Sigmoid colon (tissue), 6 donors: ENCODE measurements at regions not wholly inside any gene's neighbourhood (a gene's known extent, or its start where the extent isn't known, plus 50 kb on each side); places are given as distances from the start of the nearest gene placed in this dataset.

Experiments used
- DNase-seq: peaks from one replicate; pipeline ENCODE4 v3.0.0-alpha.2; 2019
- H3K27ac ChIP-seq, 4 donors: fragments of 200-600 bp; sonication (generic); one replicate each; pipeline ENCODE4 v1.5.1; 2016 to 2019; ENCODE audit warnings: mild to moderate bottlenecking in 1 of 4
- H3K27me3 ChIP-seq, 3 donors: fragments of 200-600 bp; sonication (generic); one replicate each; pipeline ENCODE4 v1.5.1; 2019; ENCODE audit warnings: mild to moderate bottlenecking in 1 of 3
- H3K36me3 ChIP-seq, 4 donors: fragments of 200-600 bp; sonication (generic); one replicate each; pipeline ENCODE4 v1.5.1; 2016 to 2019
- H3K4me1 ChIP-seq, 4 donors: fragments of 200-600 bp; sonication (generic); one replicate each; pipeline ENCODE4 v1.5.1; 2017 to 2019
- H3K4me3 ChIP-seq, 4 donors: fragments of 200-600 bp; sonication (generic); one replicate each; pipeline ENCODE4 v1.5.1; 2017 to 2019; ENCODE audit warnings: mild to moderate bottlenecking in 2 of 4, moderate library complexity in 1 of 4
- H3K9me3 ChIP-seq, 4 donors: fragments of 200-600 bp in 3 of 4; sonication (generic) in 3 of 4; one replicate each; pipeline versions ENCODE4 v1.5.1 to v1.6.1; 2013 to 2019
- CTCF ChIP-seq, 4 experiments: fragments of 450-650 bp in 3 of 4; fragments of 200-600 bp in 1 of 4; IDR thresholded peaks; one replicate each; pipeline ENCODE4 v1.5.1; 2016 to 2019; ENCODE audit warnings: antibody characterized with exemption in 4 of 4, mild to moderate bottlenecking in 3 of 4, moderate library complexity in 2 of 4
- EP300 ChIP-seq, 4 donors: sonication (generic); formaldehyde crosslinking; IDR thresholded peaks; one replicate each; pipeline ENCODE4 v1.6.1; 2017; ENCODE audit warnings: antibody characterized with exemption in 4 of 4
- POLR2A ChIP-seq, 2 donors: fragments of 450-650 bp; IDR thresholded peaks; one replicate each; pipeline ENCODE4 v1.6.1; 2016; ENCODE audit warnings: antibody characterized with exemption in 2 of 2, mild to moderate bottlenecking in 2 of 2, moderate library complexity in 2 of 2
- POLR2AphosphoS5 ChIP-seq, 4 donors: sonication (generic); formaldehyde crosslinking; IDR thresholded peaks; one replicate each; pipeline ENCODE4 v1.6.1; 2017; ENCODE audit warnings: antibody characterized with exemption in 4 of 4
- WGBS, 2 donors: extraction: QIAGEN DNeasy Blood & Tissue Kit; methylation state at CpG; one replicate each; pipeline ENCODE4 v1.1.7; 2013; 5-methylcytosine and 5-hydroxymethylcytosine counted together
- intact Hi-C: fragments of 100-400 bp; cut with DNase I; formaldehyde crosslinking; loops from one replicate; pipeline ENCODE4 v1.15.1; 2023
- donor health status: healthy with polysubstance abuse.
- donor health status: healthy.

DNA sequence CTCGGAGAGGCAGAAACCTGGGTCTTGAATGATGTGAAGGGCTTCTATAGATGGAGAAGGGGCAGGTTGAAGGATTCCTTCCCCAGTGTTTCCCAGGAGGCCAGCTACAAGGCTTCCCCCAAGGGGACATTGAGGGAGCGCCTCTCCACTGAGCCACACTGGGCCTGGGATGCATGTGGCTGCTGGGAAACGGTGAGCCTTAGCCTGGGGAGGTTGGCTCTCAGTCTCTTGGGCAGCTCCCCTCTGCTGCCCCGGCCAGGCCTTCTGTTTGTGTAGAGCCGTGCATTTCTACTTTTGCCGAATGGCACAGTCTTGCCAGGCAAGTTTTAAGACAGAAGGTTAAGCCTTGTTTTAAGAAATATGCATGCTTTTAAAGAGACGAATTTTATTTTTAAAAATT, 254.4 kb upstream of the POU3F1 start:
- WGBS, 2 donors, result 64 to 77% methylated on average over 7 of the region's 7 CpGs
- DNase-seq, result no peak
- no peaks in the 10 kb centered on the region for H3K4me1 ChIP-seq

DNA sequence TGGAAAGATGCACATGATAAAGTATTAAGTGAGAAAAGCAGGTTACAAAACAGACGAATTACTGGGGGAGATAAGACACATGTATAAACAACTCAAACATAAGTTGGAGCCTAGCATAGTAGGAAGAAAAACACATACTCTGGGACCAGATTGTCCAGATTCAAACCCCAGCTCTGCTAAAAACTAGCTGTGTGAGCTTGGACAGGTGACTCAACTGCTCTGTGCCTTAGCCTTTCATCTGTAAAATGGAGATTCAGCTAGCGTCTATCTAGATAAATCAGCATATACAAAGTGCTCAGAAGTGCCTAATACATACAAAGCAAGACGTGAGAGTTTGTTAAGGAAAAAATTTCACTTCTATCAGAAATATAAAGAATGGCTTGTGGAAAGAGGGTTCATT, 254.0 kb upstream of the POU3F1 start:
- H3K36me3 ChIP-seq, result no peaks in the 10 kb centered on the region

More for the DNA sequence above, 254.4 kb upstream of the POU3F1 start:
- no peak overlapping the region for H3K27ac ChIP-seq
- no peak overlapping the region for H3K4me3 ChIP-seq
- peaks cover 0 to 4% (median 0%) of the 10 kb centered on the region in 4 donors for H3K9me3 ChIP-seq
- TF ChIP-seq POLR2AphosphoS5 (IDR thresholded peaks at IDR 0.05), result no peak
- TF ChIP-seq POLR2A (IDR thresholded peaks at IDR 0.05), result no peak
- TF ChIP-seq CTCF (IDR thresholded peaks at IDR 0.05), result no peak
- TF ChIP-seq EP300 (IDR thresholded peaks at IDR 0.05), result no peak
- H3K36me3 ChIP-seq, result no peaks in the 10 kb centered on the region
- intact Hi-C loops, result no loop called here
- peaks cover 0 to 35% (median 3%) of the 10 kb centered on the region in 3 donors for H3K27me3 ChIP-seq

DNA sequence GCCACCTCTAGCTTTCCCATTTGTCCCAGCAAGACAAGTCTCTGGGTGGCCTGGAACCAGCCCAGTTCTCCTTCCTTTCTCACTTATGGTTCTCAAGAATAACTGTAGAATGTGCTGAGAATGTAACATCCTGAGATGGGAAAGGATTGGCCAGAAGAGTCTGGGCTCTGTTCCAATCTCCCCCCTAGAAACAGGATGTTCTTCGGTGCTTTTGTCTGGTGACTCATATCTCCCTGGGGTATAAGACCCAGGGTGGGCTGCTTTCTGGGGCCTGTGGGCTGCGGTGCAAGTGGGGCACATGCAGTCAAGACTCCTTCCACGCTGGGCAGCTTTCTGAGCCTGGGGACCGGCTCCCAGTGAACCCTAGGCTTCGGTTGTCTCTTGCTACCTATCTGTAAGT, 251.2 kb upstream of the POU3F1 start:
- WGBS, 2 donors, result 70 to 82% methylated on average over 5 of the region's 5 CpGs
- peaks cover 0 to 52% (median 3%) of the 10 kb centered on the region in 3 donors for H3K27me3 ChIP-seq

More for the DNA sequence above, 254.0 kb upstream of the POU3F1 start:
- WGBS, 2 donors, result 56 to 74% methylated on average over 3 of the region's 3 CpGs
- peaks cover 0 to 35% (median 3%) of the 10 kb centered on the region in 3 donors for H3K27me3 ChIP-seq
- intact Hi-C loops, result no loop called here
- H3K4me1 ChIP-seq, result no peaks in the 10 kb centered on the region
- H3K27ac ChIP-seq, result no peak overlapping the region
- no peak overlapping the region for H3K4me3 ChIP-seq
- H3K9me3 ChIP-seq, result peaks cover 0 to 4% (median 0%) of the 10 kb centered on the region in 4 donors
- DNase-seq, result no peak
- TF ChIP-seq POLR2A (IDR thresholded peaks at IDR 0.05) (no peak), EP300 (IDR thresholded peaks at IDR 0.05) (no peak), POLR2AphosphoS5 (IDR thresholded peaks at IDR 0.05) (no peak), CTCF (IDR thresholded peaks at IDR 0.05) (no peak)

GRCh38 chr1:38297246-38297645, 250.7 kb upstream of the POU3F1 start:
- TF ChIP-seq EP300 (IDR thresholded peaks at IDR 0.05) (no peak), POLR2AphosphoS5 (IDR thresholded peaks at IDR 0.05) (no peak), POLR2A (IDR thresholded peaks at IDR 0.05) (no peak), CTCF (IDR thresholded peaks at IDR 0.05) (no peak)
- Histone ChIP-seq H3K27me3 (peaks cover 0 to 54% (median 1%) of the 10 kb centered on the region in 3 donors), H3K27ac (no peak overlapping the region), H3K4me3 (no peak overlapping the region), H3K4me1 (no peaks in the 10 kb centered on the region), H3K36me3 (no peaks in the 10 kb centered on the region), H3K9me3 (peaks cover 0 to 4% (median 0%) of the 10 kb centered on the region in 4 donors)
- no peak for DNase-seq
- 91 to 92% methylated on average over 5 of the region's 5 CpGs for WGBS, 2 donors
- intact Hi-C loops, result no loop called here

More for the DNA sequence above, 251.2 kb upstream of the POU3F1 start:
- Histone ChIP-seq H3K27ac (no peak overlapping the region), H3K4me3 (no peak overlapping the region), H3K4me1 (no peaks in the 10 kb centered on the region), H3K36me3 (no peaks in the 10 kb centered on the region), H3K9me3 (peaks cover 0 to 4% (median 0%) of the 10 kb centered on the region in 4 donors)
- TF ChIP-seq EP300 (IDR thresholded peaks at IDR 0.05), result no peak
- no peak for TF ChIP-seq POLR2AphosphoS5 (IDR thresholded peaks at IDR 0.05)
- TF ChIP-seq CTCF (IDR thresholded peaks at IDR 0.05), result no peak
- no peak for TF ChIP-seq POLR2A (IDR thresholded peaks at IDR 0.05)
- intact Hi-C loops, result no loop called here
- DNase-seq, result no peak

DNA sequence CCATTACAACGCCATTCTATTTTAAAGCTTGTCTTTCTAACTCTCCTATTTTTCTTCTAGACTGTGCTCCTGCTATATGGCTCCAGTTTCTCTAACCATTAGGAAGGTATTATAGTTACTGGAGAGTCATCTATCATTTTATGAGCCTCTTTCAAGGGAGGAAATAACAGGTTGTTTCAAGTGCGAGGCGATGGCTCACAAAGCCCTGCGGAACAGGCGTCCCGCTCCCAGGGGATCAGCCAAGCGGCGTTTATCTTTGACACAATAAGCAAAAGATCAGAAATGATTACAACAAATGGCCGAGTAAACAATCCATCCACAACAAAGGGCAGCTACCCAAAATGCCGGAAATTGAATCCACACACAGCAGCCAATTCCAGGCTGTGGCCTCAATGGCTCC, 249.5 kb upstream of the POU3F1 start:
- Histone ChIP-seq H3K36me3 (no peaks in the 10 kb centered on the region), H3K4me3 (no peak overlapping the region), H3K27ac (no peak overlapping the region), H3K9me3 (peaks cover 0 to 4% (median 0%) of the 10 kb centered on the region in 4 donors), H3K27me3 (peaks cover 0 to 57% (median 0%) of the 10 kb centered on the region in 3 donors), H3K4me1 (no peaks in the 10 kb centered on the region)
- WGBS, 2 donors, result 36 to 53% methylated on average over 10 of the region's 10 CpGs
- intact Hi-C loops, result no loop called here
- DNase-seq, result no peak
- no peak for TF ChIP-seq EP300 (IDR thresholded peaks at IDR 0.05)
- no peak for TF ChIP-seq POLR2AphosphoS5 (IDR thresholded peaks at IDR 0.05)
- TF ChIP-seq CTCF (IDR thresholded peaks at IDR 0.05), result no peak
- TF ChIP-seq POLR2A (IDR thresholded peaks at IDR 0.05), result no peak
